ENCODE measurements at regions not wholly inside any gene's neighbourhood (a gene's known extent, or its start where the extent isn't known, plus 50 kb on each side); places are given as distances from the start of the nearest gene placed in this dataset.

DNA sequence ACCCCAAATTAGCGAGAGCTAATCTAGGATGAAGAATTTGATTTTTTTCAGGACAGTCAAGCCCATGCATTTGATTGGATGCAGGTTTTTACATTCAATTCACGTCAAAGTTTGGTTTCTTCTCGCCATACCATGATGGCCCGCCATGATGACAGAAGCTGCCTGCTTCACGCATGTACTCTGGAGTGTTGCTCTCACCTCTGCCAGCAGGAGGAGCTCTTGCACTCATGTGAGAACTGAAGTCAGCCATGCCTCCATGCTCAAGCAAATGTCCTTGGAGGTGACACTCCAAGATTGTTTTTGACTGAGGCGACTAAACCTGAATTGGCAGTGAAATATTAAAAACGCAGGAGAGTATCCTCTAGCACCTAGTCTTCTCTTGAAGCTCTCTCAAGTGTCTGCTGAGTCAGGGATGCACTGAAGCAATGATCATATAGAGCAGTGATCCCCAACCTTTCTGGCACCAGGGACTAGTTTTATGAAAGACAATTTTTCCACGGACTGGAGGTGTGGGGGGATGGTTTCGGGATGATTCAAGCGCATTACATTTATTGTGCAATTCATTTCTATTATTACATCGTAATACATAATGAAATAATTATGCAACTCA, 120.9 kb downstream of the SAMMSON start:
- DNase-seq (ENCODE audit: low read depth) = peak; percentile 85
- TF ChIP-seq, protein P1, sequence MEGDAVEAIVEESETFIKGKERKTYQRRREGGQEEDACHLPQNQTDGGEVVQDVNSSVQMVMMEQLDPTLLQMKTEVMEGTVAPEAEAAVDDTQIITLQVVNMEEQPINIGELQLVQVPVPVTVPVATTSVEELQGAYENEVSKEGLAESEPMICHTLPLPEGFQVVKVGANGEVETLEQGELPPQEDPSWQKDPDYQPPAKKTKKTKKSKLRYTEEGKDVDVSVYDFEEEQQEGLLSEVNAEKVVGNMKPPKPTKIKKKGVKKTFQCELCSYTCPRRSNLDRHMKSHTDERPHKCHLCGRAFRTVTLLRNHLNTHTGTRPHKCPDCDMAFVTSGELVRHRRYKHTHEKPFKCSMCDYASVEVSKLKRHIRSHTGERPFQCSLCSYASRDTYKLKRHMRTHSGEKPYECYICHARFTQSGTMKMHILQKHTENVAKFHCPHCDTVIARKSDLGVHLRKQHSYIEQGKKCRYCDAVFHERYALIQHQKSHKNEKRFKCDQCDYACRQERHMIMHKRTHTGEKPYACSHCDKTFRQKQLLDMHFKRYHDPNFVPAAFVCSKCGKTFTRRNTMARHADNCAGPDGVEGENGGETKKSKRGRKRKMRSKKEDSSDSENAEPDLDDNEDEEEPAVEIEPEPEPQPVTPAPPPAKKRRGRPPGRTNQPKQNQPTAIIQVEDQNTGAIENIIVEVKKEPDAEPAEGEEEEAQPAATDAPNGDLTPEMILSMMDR (IDR thresholded peaks at IDR 0.05; ENCODE audit: insufficient read depth, low read depth, low read length, missing control alignments) = peak; percentile 84
- H3K4me3 ChIP-seq (ENCODE audit: low read length) = no peak overlapping the region

DNA sequence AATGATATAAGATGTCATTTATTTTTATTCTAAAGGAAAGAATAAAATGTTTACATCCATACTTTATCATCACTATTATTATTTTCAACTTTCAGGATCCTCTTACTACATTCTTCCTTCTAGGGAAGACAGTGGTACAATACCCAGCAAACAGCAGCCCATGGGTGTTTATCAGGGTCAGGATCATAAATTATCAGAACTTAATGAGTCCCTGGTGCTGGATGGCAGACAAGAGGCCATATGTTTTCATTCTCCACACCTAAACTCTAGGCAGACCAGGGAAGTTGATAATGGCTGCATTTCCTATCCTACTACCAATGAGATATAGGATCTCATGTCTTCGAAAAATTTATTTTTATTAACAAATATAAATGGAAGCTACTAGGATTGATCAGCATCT, 127.7 kb downstream of the SAMMSON start:
- DNase-seq (ENCODE audit: low read depth) = no peak
- no peak overlapping the region for H3K4me3 ChIP-seq (ENCODE audit: low read length)
- TF ChIP-seq, protein P1 (IDR thresholded peaks at IDR 0.05; ENCODE audit: insufficient read depth, low read depth, low read length, missing control alignments) = no peak

DNA sequence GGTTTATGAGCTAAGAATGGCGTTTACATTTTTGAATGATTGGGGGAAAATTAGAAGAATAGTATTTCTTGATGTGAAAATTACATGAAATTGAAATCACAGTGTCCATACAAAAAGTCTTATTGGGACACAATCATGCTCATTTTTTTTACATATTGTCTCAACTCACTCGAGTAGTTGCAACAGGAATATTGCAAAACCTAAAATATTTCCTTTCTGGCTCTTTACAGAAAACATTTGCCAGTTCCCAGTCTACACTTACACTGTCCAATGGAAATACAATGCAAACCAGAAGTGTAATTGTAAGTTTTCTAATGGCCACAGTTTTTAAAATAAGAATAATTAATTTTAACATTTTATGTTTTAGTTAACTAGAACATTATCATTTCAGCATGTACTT, 137.8 kb downstream of the SAMMSON start:
- DNase-seq (ENCODE audit: low read depth) = no peak
- TF ChIP-seq, protein P1 (IDR thresholded peaks at IDR 0.05; ENCODE audit: insufficient read depth, low read depth, low read length, missing control alignments) = no peak
- no peak overlapping the region for H3K4me3 ChIP-seq (ENCODE audit: low read length)

DNA sequence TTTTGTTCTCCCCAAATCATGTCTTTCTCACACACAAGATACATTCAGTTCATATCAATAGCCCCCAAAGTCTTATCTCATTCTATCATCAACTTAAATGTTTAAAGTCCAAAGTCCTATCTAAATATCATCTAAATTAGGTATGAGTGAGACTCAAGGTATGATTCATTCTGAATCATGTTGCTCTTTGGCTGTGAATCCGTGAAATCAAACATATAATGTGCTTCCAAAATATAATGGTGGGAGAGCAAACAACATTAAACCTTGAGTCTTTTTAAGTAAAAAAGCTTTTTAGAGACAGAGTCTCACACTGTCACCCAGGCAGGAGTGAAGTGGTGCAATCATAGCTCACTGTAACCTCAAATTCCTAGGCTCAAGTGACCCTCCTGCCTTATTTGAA, 139.1 kb downstream of the SAMMSON start:
- H3K4me3 ChIP-seq (ENCODE audit: low read length) = no peak overlapping the region
- DNase-seq (ENCODE audit: low read depth) = peak; percentile 4
- TF ChIP-seq, protein P1 (IDR thresholded peaks at IDR 0.05; ENCODE audit: insufficient read depth, low read depth, low read length, missing control alignments) = no peak
